Spleen (tissue), 7 donors: ENCODE measurements at regions not wholly inside any gene's neighbourhood (a gene's known extent, or its start where the extent isn't known, plus 50 kb on each side); places are given as distances from the start of the nearest gene placed in this dataset.

Experiments
- POLR2A ChIP-seq, 3 donors: fragments of 450-650 bp; IDR thresholded peaks; one replicate each; pipeline ENCODE4 v1.5.1; 2017; ENCODE audit warnings: antibody characterized with exemption in 3 of 3, mild to moderate bottlenecking in 1 of 3
- TF ChIP-seq, protein P1 (sequence below), 11 experiments: fragments of 200-600 bp in 7 of 11; fragments of 450-650 bp in 4 of 11; sonication (generic) in 4 of 11; IDR thresholded peaks in 8 of 11; conservative IDR thresholded peaks in 3 of 11; 1 replicate in 7 of 11; 2 replicates in 4 of 11; pipeline versions ENCODE4 v1.4.0 to v1.8.0; 2016 to 2021; ENCODE audit warnings: antibody characterized with exemption in 11 of 11, inconsistent platforms in 4 of 11, mild to moderate bottlenecking in 1 of 11
- donor health status: DM: no; HTN: no; CAD: no; lungs with moderate emphysema.
- donor health status: DM: no; HTN: no; CAD: no.
- donor health status: DM: no; HTN: no; CAD: no.

DNA sequence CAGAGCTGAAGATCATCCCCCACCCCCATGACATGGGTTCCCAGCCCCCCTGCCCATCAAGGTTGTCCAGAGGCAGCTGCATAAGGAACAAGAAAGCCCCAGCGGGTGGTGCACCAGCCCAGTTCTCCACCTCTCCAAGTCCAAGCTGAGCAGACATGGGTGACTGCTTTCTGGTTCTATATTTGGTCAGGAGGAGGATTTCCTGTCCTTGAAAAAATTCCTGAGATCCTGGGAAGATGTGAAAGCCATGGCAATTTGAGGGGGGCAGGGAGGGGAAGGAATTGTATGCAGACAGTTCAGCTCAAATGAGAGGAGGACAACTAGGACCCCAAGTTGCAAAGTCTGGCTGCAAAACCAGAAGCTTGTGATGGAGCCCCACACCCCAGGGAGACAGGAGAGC, 55.4 kb upstream of the ADGRE5 start:
- TF ChIP-seq, protein P1, sequence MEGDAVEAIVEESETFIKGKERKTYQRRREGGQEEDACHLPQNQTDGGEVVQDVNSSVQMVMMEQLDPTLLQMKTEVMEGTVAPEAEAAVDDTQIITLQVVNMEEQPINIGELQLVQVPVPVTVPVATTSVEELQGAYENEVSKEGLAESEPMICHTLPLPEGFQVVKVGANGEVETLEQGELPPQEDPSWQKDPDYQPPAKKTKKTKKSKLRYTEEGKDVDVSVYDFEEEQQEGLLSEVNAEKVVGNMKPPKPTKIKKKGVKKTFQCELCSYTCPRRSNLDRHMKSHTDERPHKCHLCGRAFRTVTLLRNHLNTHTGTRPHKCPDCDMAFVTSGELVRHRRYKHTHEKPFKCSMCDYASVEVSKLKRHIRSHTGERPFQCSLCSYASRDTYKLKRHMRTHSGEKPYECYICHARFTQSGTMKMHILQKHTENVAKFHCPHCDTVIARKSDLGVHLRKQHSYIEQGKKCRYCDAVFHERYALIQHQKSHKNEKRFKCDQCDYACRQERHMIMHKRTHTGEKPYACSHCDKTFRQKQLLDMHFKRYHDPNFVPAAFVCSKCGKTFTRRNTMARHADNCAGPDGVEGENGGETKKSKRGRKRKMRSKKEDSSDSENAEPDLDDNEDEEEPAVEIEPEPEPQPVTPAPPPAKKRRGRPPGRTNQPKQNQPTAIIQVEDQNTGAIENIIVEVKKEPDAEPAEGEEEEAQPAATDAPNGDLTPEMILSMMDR (IDR thresholded peaks at IDR 0.05 in 8 of 11, conservative IDR thresholded peaks at IDR 0.05 in 3 of 11) = no peak
- no peak for TF ChIP-seq POLR2A (IDR thresholded peaks at IDR 0.05)
